ENCODE measurements at regions not wholly inside any gene's neighbourhood (a gene's known extent, or its start where the extent isn't known, plus 50 kb on each side); places are given as distances from the start of the nearest gene placed in this dataset.

DNA sequence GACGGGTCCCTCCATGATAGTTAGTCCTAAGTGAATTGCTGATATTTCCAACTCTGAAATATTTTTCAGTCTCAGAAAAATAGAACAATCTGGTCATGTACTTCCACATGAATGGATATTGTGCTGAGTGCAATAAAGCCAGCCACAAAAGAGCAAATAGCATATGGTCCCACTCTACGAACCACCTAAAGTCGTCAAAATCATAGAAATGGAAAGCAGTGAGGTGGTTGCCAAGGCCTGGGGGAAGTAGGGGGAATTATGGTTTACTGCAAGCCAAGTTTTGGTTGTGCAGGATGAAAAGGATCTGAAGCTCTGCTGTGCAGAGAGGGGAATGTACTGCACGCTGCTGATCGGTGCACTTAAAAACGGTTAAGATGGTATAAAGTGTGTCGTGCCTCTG is 313.8 kb upstream of the ADARB2 start:
- Histone ChIP-seq H3K4me1 (ENCODE audit: insufficient read depth, low read length) (0 out of 2 replicates have a peak, but pooled peaks cover 1% of the 10 kb centered on the region), H3K4me2 (ENCODE audit: insufficient read depth, low read length) (no peak overlapping the region), H3K9me3 (ENCODE audit: insufficient read depth, low read length, severe bottlenecking) (no peaks in the 10 kb centered on the region), H3K4me3 (ENCODE audit: low read depth in 1 of 2, low read length in 2 of 2) (no peak overlapping the region), H3K9ac (ENCODE audit: low read depth, low read length) (no peak overlapping the region), H3K79me2 (ENCODE audit: insufficient read depth, low read length) (no peaks in the 10 kb centered on the region), H2AFZ (ENCODE audit: low read depth, low read length) (no peak overlapping the region), H4K20me1 (ENCODE audit: insufficient read depth, low read length) (no peaks in the 10 kb centered on the region), H3K27me3 (ENCODE audit: insufficient read depth, low read length, poor library complexity) (no peaks in the 10 kb centered on the region), H3K27ac (ENCODE audit: low read length) (no peak overlapping the region), H3K36me3 (ENCODE audit: insufficient read depth, low read length) (no peaks in the 10 kb centered on the region)
- no peak for ATAC-seq (ENCODE audit: insufficient read depth, low read depth)
- TF ChIP-seq, protein P1, sequence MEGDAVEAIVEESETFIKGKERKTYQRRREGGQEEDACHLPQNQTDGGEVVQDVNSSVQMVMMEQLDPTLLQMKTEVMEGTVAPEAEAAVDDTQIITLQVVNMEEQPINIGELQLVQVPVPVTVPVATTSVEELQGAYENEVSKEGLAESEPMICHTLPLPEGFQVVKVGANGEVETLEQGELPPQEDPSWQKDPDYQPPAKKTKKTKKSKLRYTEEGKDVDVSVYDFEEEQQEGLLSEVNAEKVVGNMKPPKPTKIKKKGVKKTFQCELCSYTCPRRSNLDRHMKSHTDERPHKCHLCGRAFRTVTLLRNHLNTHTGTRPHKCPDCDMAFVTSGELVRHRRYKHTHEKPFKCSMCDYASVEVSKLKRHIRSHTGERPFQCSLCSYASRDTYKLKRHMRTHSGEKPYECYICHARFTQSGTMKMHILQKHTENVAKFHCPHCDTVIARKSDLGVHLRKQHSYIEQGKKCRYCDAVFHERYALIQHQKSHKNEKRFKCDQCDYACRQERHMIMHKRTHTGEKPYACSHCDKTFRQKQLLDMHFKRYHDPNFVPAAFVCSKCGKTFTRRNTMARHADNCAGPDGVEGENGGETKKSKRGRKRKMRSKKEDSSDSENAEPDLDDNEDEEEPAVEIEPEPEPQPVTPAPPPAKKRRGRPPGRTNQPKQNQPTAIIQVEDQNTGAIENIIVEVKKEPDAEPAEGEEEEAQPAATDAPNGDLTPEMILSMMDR (IDR thresholded peaks at IDR 0.05; ENCODE audit: borderline replicate concordance, extremely low read depth, low read length, poor library complexity, severe bottlenecking) = no peak
- DNase-seq = no peak

DNA sequence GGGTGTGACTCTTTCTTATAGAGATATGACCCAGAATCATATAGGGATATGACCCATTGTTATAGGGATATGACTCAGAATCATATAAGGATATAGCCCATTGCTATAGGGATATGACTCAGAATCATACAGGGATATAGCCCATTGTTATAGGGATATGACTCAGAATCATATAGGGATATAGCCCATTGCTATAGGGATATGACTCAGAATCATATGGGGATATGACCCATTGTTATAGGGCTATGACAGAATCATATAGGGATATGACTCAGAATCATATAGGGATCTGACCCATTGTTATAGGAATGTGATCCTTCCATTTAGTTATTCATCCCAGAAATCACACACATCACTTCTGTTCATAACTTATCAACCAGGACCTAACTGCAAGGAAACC is 312.2 kb upstream of the ADARB2 start:
- Histone ChIP-seq H3K79me2 (ENCODE audit: insufficient read depth, low read length) (no peaks in the 10 kb centered on the region), H3K27me3 (ENCODE audit: insufficient read depth, low read length, poor library complexity) (no peaks in the 10 kb centered on the region), H3K9me3 (ENCODE audit: insufficient read depth, low read length, severe bottlenecking) (no peaks in the 10 kb centered on the region), H3K9ac (ENCODE audit: low read depth, low read length) (no peak overlapping the region), H3K4me1 (ENCODE audit: insufficient read depth, low read length) (peaks cover 5% of the 10 kb centered on the region; the same call in 1 of the 2 replicates), H3K36me3 (ENCODE audit: insufficient read depth, low read length) (no peaks in the 10 kb centered on the region), H3K27ac (ENCODE audit: low read length) (no peak overlapping the region), H3K4me3 (ENCODE audit: low read depth in 1 of 2, low read length in 2 of 2) (no peak overlapping the region), H3K4me2 (ENCODE audit: insufficient read depth, low read length) (no peak overlapping the region), H2AFZ (ENCODE audit: low read depth, low read length) (no peak overlapping the region), H4K20me1 (ENCODE audit: insufficient read depth, low read length) (no peaks in the 10 kb centered on the region)
- TF ChIP-seq, protein P1 (IDR thresholded peaks at IDR 0.05; ENCODE audit: borderline replicate concordance, extremely low read depth, low read length, poor library complexity, severe bottlenecking) = no peak
- no peak for TF ChIP-seq EZH2 (IDR thresholded peaks at IDR 0.05; ENCODE audit: borderline replicate concordance, low read depth, low read length, severe bottlenecking)
- ATAC-seq (ENCODE audit: insufficient read depth, low read depth) = no peak
- DNase-seq = no peak

DNA sequence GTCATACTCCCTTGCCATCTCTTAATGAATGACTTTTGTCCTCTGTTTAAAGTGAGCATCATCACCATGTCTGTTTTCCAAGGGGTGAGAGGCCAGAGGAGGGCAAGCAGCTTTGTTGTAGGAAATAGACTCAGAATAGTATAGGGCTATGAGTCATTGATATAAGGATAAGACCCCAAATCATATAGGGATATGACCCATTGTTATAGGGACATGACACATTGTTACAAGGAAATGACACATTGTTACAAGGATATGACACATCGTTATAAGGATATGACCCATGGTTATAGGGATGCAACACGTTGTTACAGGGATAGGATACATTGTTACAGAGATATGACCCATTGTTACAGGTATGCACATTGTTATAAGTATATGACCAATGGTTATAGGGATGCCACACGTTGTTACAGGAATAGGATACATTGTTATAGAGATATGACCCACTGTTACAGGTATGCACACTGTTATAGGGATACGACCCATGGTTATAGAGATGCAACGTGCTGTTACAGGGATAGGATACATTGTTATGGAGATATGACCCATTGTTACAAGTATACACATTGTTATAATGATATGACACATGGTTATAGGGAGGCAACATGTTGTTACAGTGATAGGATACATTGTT is 311.1 kb upstream of the ADARB2 start:
- no peak for TF ChIP-seq EZH2 (IDR thresholded peaks at IDR 0.05; ENCODE audit: borderline replicate concordance, low read depth, low read length, severe bottlenecking)
- no peak overlapping the region for H3K27ac ChIP-seq (ENCODE audit: low read length)
- peaks cover 5% of the 10 kb centered on the region; the same call in 1 of the 2 replicates for H3K4me1 ChIP-seq (ENCODE audit: insufficient read depth, low read length)
- ATAC-seq (ENCODE audit: insufficient read depth, low read depth) (no peak), DNase-seq (no peak)
- H3K9ac ChIP-seq (ENCODE audit: low read depth, low read length) = no peak overlapping the region
- no peak overlapping the region for H3K4me3 ChIP-seq (ENCODE audit: low read depth in 1 of 2, low read length in 2 of 2)
- H4K20me1 ChIP-seq (ENCODE audit: insufficient read depth, low read length) = no peaks in the 10 kb centered on the region
- H3K9me3 ChIP-seq (ENCODE audit: insufficient read depth, low read length, severe bottlenecking) = no peaks in the 10 kb centered on the region
- no peaks in the 10 kb centered on the region for H3K36me3 ChIP-seq (ENCODE audit: insufficient read depth, low read length)
- no peaks in the 10 kb centered on the region for H3K27me3 ChIP-seq (ENCODE audit: insufficient read depth, low read length, poor library complexity)
- H2AFZ ChIP-seq (ENCODE audit: low read depth, low read length) = no peak overlapping the region
- no peak overlapping the region for H3K4me2 ChIP-seq (ENCODE audit: insufficient read depth, low read length)
- no peaks in the 10 kb centered on the region for H3K79me2 ChIP-seq (ENCODE audit: insufficient read depth, low read length)

DNA sequence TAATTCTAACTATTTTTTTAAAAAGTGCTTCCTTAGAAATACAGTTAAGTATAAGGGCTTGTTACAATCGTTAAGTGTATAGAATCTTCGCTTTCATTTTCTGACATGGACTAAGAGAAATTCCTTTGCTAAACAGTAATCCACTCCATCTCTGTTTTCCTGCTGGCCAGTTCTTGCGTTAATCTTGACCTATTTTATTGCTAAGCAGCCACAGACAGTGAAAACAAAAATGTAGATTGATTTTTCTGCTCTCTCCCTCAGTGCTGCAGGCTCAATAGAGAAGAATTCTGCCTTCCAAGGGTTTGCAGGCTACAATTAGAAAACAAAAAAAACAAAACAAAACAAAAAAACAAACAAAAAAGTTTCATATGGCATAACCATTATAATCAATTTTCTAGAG is 310.4 kb upstream of the ADARB2 start:
- Histone ChIP-seq H3K9ac (ENCODE audit: low read depth, low read length) (no peak overlapping the region), H3K4me3 (ENCODE audit: low read depth in 1 of 2, low read length in 2 of 2) (no peak overlapping the region), H3K9me3 (ENCODE audit: insufficient read depth, low read length, severe bottlenecking) (no peaks in the 10 kb centered on the region), H3K27me3 (ENCODE audit: insufficient read depth, low read length, poor library complexity) (no peaks in the 10 kb centered on the region), H3K27ac (ENCODE audit: low read length) (no peak overlapping the region), H2AFZ (ENCODE audit: low read depth, low read length) (no peak overlapping the region), H4K20me1 (ENCODE audit: insufficient read depth, low read length) (no peaks in the 10 kb centered on the region), H3K36me3 (ENCODE audit: insufficient read depth, low read length) (no peaks in the 10 kb centered on the region), H3K4me1 (ENCODE audit: insufficient read depth, low read length) (peaks cover 5% of the 10 kb centered on the region; the same call in 1 of the 2 replicates), H3K79me2 (ENCODE audit: insufficient read depth, low read length) (no peaks in the 10 kb centered on the region), H3K4me2 (ENCODE audit: insufficient read depth, low read length) (no peak overlapping the region)
- TF ChIP-seq EZH2 (IDR thresholded peaks at IDR 0.05; ENCODE audit: borderline replicate concordance, low read depth, low read length, severe bottlenecking) = no peak
- TF ChIP-seq, protein P1 (IDR thresholded peaks at IDR 0.05; ENCODE audit: borderline replicate concordance, extremely low read depth, low read length, poor library complexity, severe bottlenecking) = no peak
- DNase-seq (no peak), ATAC-seq (ENCODE audit: insufficient read depth, low read depth) (no peak)

Measured in DND-41 (cell line).